K562 (cell line): ENCODE measurements at regions not wholly inside any gene's neighbourhood (a gene's known extent, or its start where the extent isn't known, plus 50 kb on each side); places are given as distances from the start of the nearest gene placed in this dataset.
"Not testable (repeated sequence)": the region's sequence is repeated elsewhere in the genome, so short reads cannot be mapped to it uniquely, and the experiment has no call there.

ENCODE experiments used
- ATAC-seq: fragments of 200-7000 bp; cut with Tn5 transposase; 3 replicates; pipeline ENCODE4 v1.9.1; 2020; ENCODE audit warnings: moderate library complexity
- BruUV-seq: library from RNA; stranded (reverse); fragments of 400-500 nt; replicated peaks from 2 replicates; lab custom pipeline; 2021; lab: Mats Ljungman, UMichigan
- CTCF ChIA-PET: fragments of 300-600 bp; formaldehyde crosslinking; extraction: SDS; loops from one replicate; lab custom pipeline; 2021; ENCODE audit warnings: low intra/inter-chr PET ratio; lab: Yijun Ruan, JAX
- POLR2A ChIA-PET: fragments of 300-600, 350-650 bp; sonication (Branson Sonifier 250); formaldehyde crosslinking; extraction: SDS; loops from one replicate; lab custom pipeline; 2021; ENCODE audit warnings: antibody characterized with exemption, inconsistent platforms; lab: Yijun Ruan, JAX
- DNase-seq, 4 experiments: peaks; one replicate each; pipeline versions ENCODE4 v3.0.0 to v3.0.0-alpha.2; 2011 to 2018; ENCODE audit warnings: low spot score in 3 of 4, mixed read lengths in 3 of 4; ENCODE audit errors: extremely low read depth in 1 of 4
- FAIRE-seq: peaks from 2 replicates; lab custom pipeline; 2011; peaks lifted over from hg19 to GRCh38; lab: Jason Lieb, UNC
- H2AFZ ChIP-seq: 2 replicates; pipeline ENCODE4 v1.6.0; 2011; ENCODE audit warnings: low read depth, low read length, control low read depth, inconsistent platforms
- H3K27ac ChIP-seq: fragments of 200-600 bp; 3 replicates; pipeline ENCODE4 v1.8.0; 2011; ENCODE audit warnings: low read depth, mild to moderate bottlenecking, control low read depth, inconsistent platforms, low read length, moderate library complexity, mixed read lengths; ENCODE audit errors: extremely low read depth
- H3K27me3 ChIP-seq, 2 experiments: fragments of 300-600 bp in 1 of 2; 2 replicates in 1 of 2; 3 replicates in 1 of 2; pipeline versions ENCODE4 v1.6.0 to v1.8.0; 2011; ENCODE audit warnings: inconsistent platforms in 2 of 2, low read length in 2 of 2, mild to moderate bottlenecking in 1 of 2, mixed read lengths in 1 of 2, moderate library complexity in 1 of 2; ENCODE audit not compliant: control insufficient read depth in 2 of 2, insufficient read depth in 2 of 2
- H3K36me3 ChIP-seq: fragments of 300-600 bp; 3 replicates; pipeline ENCODE4 v1.8.0; 2011; ENCODE audit warnings: mild to moderate bottlenecking, low read length, inconsistent platforms; ENCODE audit not compliant: control insufficient read depth, insufficient read depth
- H3K4me1 ChIP-seq, 2 experiments: fragments of 200-600 bp in 1 of 2; replicated peaks in 1 of 2; 2 replicates in 1 of 2; 3 replicates in 1 of 2; pipeline versions ENCODE4 v1.5.1 to v1.8.0; 2011; ENCODE audit warnings: inconsistent platforms in 2 of 2, low read length in 2 of 2, mild to moderate bottlenecking in 1 of 2, mixed read lengths in 1 of 2, moderate library complexity in 1 of 2; ENCODE audit not compliant: control insufficient read depth in 2 of 2, insufficient read depth in 2 of 2
- H3K4me2 ChIP-seq: 2 replicates; pipeline ENCODE4 v1.6.1; 2011; ENCODE audit warnings: low read length, control low read depth, inconsistent platforms, mixed read lengths; ENCODE audit not compliant: insufficient read depth
- H3K4me3 ChIP-seq: fragments of 200-600 bp; sonication (generic), shearing (Covaris generic); 2 replicates; pipeline ENCODE4 v1.5.1; 2016; ENCODE audit warnings: control low read depth, inconsistent platforms
- H3K79me2 ChIP-seq: fragments of 200-600 bp; 3 replicates; pipeline ENCODE4 v1.8.0; 2011; ENCODE audit warnings: low read length, inconsistent platforms; ENCODE audit not compliant: control insufficient read depth, insufficient read depth
- H3K9ac ChIP-seq, 2 experiments: 2 replicates each; pipeline versions ENCODE4 v1.6.0 to v1.6.1; 2011; ENCODE audit warnings: low read depth in 2 of 2, low read length in 2 of 2, control low read depth in 1 of 2, inconsistent platforms in 1 of 2, mild to moderate bottlenecking in 1 of 2, mixed read lengths in 1 of 2; ENCODE audit not compliant: insufficient read depth in 1 of 2
- H3K9me1 ChIP-seq: one replicate; pipeline ENCODE4 v1.6.0; 2011; ENCODE audit warnings: inconsistent platforms, mild to moderate bottlenecking, low read length, moderate library complexity; ENCODE audit not compliant: control insufficient read depth, insufficient read depth
- H3K9me3 ChIP-seq: replicated peaks from 2 replicates; pipeline ENCODE4 v1.5.1; 2011; ENCODE audit warnings: low read depth, low read length, inconsistent platforms; ENCODE audit not compliant: control insufficient read depth, insufficient read depth
- H4K20me1 ChIP-seq: replicated peaks from 2 replicates; pipeline ENCODE4 v1.6.1; 2011; ENCODE audit warnings: low read length, inconsistent platforms, mixed read lengths; ENCODE audit not compliant: control insufficient read depth, insufficient read depth
- CTBP1 ChIP-seq: fragments of 450-650 bp; IDR thresholded peaks from 2 replicates; pipeline ENCODE4 v1.6.1; 2016; ENCODE audit warnings: borderline replicate concordance
- PTBP1 ChIP-seq: fragments of 200-400 bp; formaldehyde crosslinking; IDR thresholded peaks from 2 replicates; pipeline ENCODE4 v1.6.1; 2017; ENCODE audit warnings: low read depth, low read length
- WGBS: fragments of 100-300 bp; shearing (Covaris generic); methylation state at CpG from one replicate; pipeline ENCODE4 v1.1.6; 2016; ENCODE audit warnings: low coverage, mixed read lengths; ENCODE audit not compliant: insufficient coverage; ENCODE audit errors: missing lambda C conversion rate; 5-methylcytosine and 5-hydroxymethylcytosine counted together
- in situ Hi-C: fragments of 300-500 bp; cut with MboI; formaldehyde crosslinking; loops from 4 replicates; pipeline ENCODE4 v1.15.0; 2018; ENCODE audit warnings: inconsistent platforms, mixed read lengths
- intact Hi-C: fragments of 100-400 bp; cut with micrococcal nuclease; formaldehyde crosslinking; loops from 2 replicates; pipeline ENCODE4 v1.14.2; 2022
- TF ChIP-seq, protein P1 (sequence below): fragments of 150-350 bp; conservative IDR thresholded peaks from 2 replicates; pipeline ENCODE4 v1.6.1; 2014; ENCODE audit warnings: low read length

- TF ChIP-seq PTBP1 (no peak), CTBP1 (no peak)
- TF ChIP-seq, protein P1, sequence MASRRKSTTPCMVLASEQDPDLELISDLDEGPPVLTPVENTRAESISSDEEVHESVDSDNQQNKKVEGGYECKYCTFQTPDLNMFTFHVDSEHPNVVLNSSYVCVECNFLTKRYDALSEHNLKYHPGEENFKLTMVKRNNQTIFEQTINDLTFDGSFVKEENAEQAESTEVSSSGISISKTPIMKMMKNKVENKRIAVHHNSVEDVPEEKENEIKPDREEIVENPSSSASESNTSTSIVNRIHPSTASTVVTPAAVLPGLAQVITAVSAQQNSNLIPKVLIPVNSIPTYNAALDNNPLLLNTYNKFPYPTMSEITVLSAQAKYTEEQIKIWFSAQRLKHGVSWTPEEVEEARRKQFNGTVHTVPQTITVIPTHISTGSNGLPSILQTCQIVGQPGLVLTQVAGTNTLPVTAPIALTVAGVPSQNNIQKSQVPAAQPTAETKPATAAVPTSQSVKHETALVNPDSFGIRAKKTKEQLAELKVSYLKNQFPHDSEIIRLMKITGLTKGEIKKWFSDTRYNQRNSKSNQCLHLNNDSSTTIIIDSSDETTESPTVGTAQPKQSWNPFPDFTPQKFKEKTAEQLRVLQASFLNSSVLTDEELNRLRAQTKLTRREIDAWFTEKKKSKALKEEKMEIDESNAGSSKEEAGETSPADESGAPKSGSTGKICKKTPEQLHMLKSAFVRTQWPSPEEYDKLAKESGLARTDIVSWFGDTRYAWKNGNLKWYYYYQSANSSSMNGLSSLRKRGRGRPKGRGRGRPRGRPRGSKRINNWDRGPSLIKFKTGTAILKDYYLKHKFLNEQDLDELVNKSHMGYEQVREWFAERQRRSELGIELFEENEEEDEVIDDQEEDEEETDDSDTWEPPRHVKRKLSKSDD: no peak
These were observed 345.4 kb upstream of the NOX3 start (continued) for GRCh38 chr6:155801046-155801445.

DNA sequence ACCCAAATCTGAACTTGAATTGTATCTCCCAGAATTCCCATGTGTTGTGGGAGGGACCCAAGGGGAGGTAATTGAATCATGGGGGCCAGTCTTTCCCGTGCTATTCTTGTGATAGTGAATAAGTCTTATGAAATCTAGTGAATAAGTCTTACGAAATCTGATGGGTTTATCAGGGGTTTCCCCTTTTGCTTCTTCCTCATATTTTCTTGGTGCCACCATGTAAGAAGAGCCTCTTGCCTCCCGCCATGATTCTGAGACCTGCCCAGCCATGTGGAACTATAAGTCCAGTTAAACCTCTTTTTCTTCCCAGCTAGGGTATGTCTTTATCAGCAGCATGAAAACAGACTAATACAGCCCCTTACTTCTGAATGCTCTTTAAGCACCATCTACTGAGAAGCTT lies 343.2 kb upstream of the NOX3 start:
- BruUV-seq, H3K4me3 ChIP-seq, DNase-seq, H3K9me1 ChIP-seq, H3K79me2 ChIP-seq, intact Hi-C loops, CTCF ChIA-PET, FAIRE-seq, ATAC-seq, H3K27me3 ChIP-seq, H3K4me2 ChIP-seq, H3K27ac ChIP-seq, in situ Hi-C loops, H3K9ac ChIP-seq, H3K36me3 ChIP-seq, H3K9me3 ChIP-seq, H3K4me1 ChIP-seq, H4K20me1 ChIP-seq, POLR2A ChIA-PET, H2AFZ ChIP-seq: not testable (repeated sequence)
- 2% methylated on average over 3 of the region's 3 CpGs for WGBS
